ENCODE measurements at regions not wholly inside any gene's neighbourhood (a gene's known extent, or its start where the extent isn't known, plus 50 kb on each side); places are given as distances from the start of the nearest gene placed in this dataset.
A peak's percentile ranks its signal among the peaks of the same experiment; 100 is the strongest.

DNA sequence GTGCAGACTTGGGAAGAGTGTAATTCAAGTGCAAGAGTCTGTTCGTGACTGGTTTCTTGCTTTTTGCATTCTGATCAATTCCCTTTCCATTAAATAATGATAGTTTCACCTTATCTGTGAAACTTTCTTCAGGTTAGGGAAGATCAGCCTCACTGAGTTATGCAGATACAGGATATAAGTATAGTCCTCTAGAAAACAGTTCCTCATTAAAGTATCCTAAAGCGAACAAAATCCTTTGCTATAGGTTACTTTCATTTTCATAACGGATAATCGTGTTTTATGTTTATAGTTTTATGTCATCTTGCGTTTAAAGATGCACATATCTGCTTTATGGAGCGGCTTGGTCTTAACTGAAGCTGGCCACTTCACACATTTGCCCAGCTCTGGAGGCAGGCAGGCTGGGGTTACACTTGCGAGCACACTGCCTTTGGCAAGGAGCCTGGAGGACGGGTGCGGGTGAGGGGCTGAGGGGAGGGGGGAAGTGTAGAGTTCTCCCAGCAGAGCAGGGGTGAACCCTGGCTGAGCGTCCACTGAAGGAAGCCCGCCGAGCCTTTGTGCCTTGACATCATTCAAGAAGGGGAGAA lies 123.5 kb upstream of the IFNGR1 start:
- intact Hi-C loops (cut with DNase I), result no loop called here
- Histone ChIP-seq H3K36me3 (ENCODE audit: insufficient read depth in 1 of 2, low read depth in 1 of 2) (no peaks in the 10 kb centered on the region), H3K4me3 (peak overlapping the region; percentile 51), H3K27me3 (ENCODE audit: insufficient read depth in 3 of 3, low read length in 2 of 3) (no peaks in the 10 kb centered on the region), H3K27ac (no peak overlapping the region), H3K4me1 (peaks cover 14% of the 10 kb centered on the region), H3K9me3 (no peaks in the 10 kb centered on the region)
- ATAC-seq (no peak), DNase-seq (no peak)
- 29 to 45% (median 31%) methylated on average over 12 of the region's 12 CpGs for WGBS, 3 donors
- TF ChIP-seq, protein P1, sequence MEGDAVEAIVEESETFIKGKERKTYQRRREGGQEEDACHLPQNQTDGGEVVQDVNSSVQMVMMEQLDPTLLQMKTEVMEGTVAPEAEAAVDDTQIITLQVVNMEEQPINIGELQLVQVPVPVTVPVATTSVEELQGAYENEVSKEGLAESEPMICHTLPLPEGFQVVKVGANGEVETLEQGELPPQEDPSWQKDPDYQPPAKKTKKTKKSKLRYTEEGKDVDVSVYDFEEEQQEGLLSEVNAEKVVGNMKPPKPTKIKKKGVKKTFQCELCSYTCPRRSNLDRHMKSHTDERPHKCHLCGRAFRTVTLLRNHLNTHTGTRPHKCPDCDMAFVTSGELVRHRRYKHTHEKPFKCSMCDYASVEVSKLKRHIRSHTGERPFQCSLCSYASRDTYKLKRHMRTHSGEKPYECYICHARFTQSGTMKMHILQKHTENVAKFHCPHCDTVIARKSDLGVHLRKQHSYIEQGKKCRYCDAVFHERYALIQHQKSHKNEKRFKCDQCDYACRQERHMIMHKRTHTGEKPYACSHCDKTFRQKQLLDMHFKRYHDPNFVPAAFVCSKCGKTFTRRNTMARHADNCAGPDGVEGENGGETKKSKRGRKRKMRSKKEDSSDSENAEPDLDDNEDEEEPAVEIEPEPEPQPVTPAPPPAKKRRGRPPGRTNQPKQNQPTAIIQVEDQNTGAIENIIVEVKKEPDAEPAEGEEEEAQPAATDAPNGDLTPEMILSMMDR (IDR thresholded peaks at IDR 0.05), result no peak

DNA sequence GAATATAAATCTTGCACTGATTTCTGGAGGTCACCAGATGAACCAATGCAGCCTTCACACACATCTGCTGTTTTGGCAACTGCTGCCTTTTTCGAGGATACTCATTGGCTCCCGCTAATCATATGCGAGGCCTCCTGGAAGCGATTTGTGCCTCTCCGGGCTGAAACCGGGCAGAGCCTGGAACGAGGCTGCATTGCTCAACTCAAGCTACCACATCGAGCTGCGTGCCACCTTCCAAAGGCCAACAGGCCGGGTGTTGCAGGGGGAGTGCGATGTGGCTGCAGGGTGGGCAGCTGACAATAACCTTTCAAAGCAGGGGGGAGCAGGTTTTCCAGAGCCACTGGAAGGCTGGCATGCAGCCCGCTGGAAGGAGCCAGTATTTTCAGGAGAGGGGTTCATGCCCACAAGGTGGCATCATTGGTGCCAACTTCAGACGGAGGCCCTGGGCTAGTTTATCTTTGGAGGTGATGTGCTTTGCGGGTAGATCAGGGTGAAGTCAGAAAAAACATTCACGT lies 122.6 kb upstream of the IFNGR1 start:
- peak; percentile 67 to 96 (median 86) for ATAC-seq
- Histone ChIP-seq H3K27me3 (ENCODE audit: insufficient read depth in 3 of 3, low read length in 2 of 3) (no peaks in the 10 kb centered on the region), H3K4me1 (peaks cover 14% of the 10 kb centered on the region), H3K4me3 (peak overlapping the region; percentile 29), H3K36me3 (ENCODE audit: insufficient read depth in 1 of 2, low read depth in 1 of 2) (no peaks in the 10 kb centered on the region), H3K9me3 (no peaks in the 10 kb centered on the region), H3K27ac (no peak overlapping the region)
- peak; percentile 17 to 63 for DNase-seq
- WGBS, 3 donors, result 22 to 27% (median 24%) methylated on average over 15 of the region's 15 CpGs
- intact Hi-C loops (cut with DNase I), result no loop called here
- TF ChIP-seq, protein P1 (IDR thresholded peaks at IDR 0.05), result no peak

DNA sequence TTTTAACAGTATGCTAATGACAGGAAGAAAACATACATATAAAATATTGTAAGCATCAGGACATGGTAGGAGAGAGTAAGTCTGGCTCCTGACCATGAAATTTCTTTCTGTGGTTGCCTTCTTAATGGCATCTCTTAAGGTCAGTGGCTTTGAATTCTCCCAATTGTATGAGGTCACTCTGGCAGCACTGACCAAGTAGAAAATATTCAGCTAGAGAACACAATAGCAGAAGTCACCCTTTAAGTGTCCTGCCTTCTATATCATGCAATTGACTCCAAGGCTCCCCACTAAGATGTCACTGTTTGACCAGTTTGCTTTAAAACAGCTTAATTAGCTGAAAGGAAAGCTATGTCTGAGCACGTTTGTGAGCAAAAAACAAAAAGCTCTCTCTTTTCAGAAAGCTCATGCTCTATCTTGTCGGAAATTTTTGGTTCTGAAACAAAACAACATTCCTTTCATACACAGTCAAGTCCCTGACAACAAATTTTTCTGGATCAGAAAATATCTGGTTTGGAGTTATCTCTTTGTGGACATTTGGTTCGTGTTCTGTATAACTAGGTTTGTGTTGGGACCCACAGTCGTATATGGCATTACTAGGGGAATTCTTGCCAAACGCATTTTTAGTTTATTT lies 120.9 kb upstream of the IFNGR1 start:
- ATAC-seq, result no peak
- no peak for DNase-seq
- Histone ChIP-seq H3K4me3 (no peak overlapping the region), H3K36me3 (ENCODE audit: insufficient read depth in 1 of 2, low read depth in 1 of 2) (no peaks in the 10 kb centered on the region), H3K9me3 (no peaks in the 10 kb centered on the region), H3K27me3 (ENCODE audit: insufficient read depth in 3 of 3, low read length in 2 of 3) (no peaks in the 10 kb centered on the region), H3K4me1 (peaks cover 14% of the 10 kb centered on the region), H3K27ac (no peak overlapping the region)
- TF ChIP-seq, protein P1 (IDR thresholded peaks at IDR 0.05), result no peak
- intact Hi-C loops (cut with DNase I), result no loop called here
- 35 to 51% (median 36%) methylated on average over 5 of the region's 5 CpGs for WGBS, 3 donors

DNA sequence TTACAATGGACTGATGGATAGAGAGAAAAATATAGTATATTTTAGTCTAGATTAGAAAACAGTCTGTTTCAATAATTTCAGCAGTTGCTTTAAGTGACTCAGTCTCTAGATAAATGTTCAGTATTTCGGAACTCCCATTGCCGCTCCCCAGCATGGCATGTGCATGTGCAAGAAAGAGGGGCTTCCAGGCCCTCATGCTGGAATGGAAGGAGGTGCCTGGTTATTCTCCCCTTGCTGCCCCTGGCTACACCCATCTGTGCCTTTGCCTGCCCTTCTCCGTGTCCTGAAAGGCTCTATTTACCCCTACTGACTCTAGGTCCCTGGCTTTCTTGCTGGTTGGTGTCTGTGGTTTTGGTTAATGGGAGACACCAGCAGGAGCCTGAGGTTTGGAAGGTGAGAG lies 115.7 kb upstream of the IFNGR1 start:
- no peaks in the 10 kb centered on the region for H3K36me3 ChIP-seq (ENCODE audit: insufficient read depth in 1 of 2, low read depth in 1 of 2)
- no peaks in the 10 kb centered on the region for H3K9me3 ChIP-seq
- intact Hi-C loops (cut with DNase I), result no loop called here
- peak overlapping the region; percentile 67 for H3K27ac ChIP-seq
- TF ChIP-seq, protein P1 (IDR thresholded peaks at IDR 0.05), result no peak
- no peaks in the 10 kb centered on the region for H3K27me3 ChIP-seq (ENCODE audit: insufficient read depth in 3 of 3, low read length in 2 of 3)
- H3K4me1 ChIP-seq, result peaks cover 21% of the 10 kb centered on the region
- DNase-seq, result no peak
- ATAC-seq, result no peak
- H3K4me3 ChIP-seq, result no peak overlapping the region
- WGBS, 3 donors, result 92 to 98% (median 96%) methylated on average over 3 of the region's 3 CpGs
